NCI-H446 treated with DMSO at 0.1 percent for 48 hours (cell line): ENCODE measurements at regions not wholly inside any gene's neighbourhood (a gene's known extent, or its start where the extent isn't known, plus 50 kb on each side); places are given as distances from the start of the nearest gene placed in this dataset.

ENCODE experiments used
- DNase-seq: peaks from one replicate; lab custom pipeline; 2025; lab: John Stamatoyannopoulos, UW

GRCh38 chrX:42946544-42947194, 168.7 kb upstream of the PPP1R2C start:
- DNase-seq: no peak

- DNase-seq: peak; percentile 93
Measured at GRCh38 chrX:42948723-42949657, 171.0 kb upstream of the PPP1R2C start.

GRCh38 chrX:42951747-42952146, 173.8 kb upstream of the PPP1R2C start:
- no peak for DNase-seq

GRCh38 chrX:42952621-42953020, 174.7 kb upstream of the PPP1R2C start:
- DNase-seq: no peak

- DNase-seq: no peak
Measured at GRCh38 chrX:42954880-42955279, 176.9 kb upstream of the PPP1R2C start.

GRCh38 chrX:42955349-42955748, 177.4 kb upstream of the PPP1R2C start:
- no peak for DNase-seq

GRCh38 chrX:42967681-42968300, 189.8 kb upstream of the PPP1R2C start:
- no peak for DNase-seq

- DNase-seq: no peak
Measured at GRCh38 chrX:42973321-42973720, 195.4 kb upstream of the PPP1R2C start.

GRCh38 chrX:42975906-42976305, 197.9 kb upstream of the PPP1R2C start:
- no peak for DNase-seq

GRCh38 chrX:42976746-42977366, 198.9 kb upstream of the PPP1R2C start:
- DNase-seq: no peak

- no peak for DNase-seq
Measured at GRCh38 chrX:42978655-42979379, 200.9 kb upstream of the PPP1R2C start.

- DNase-seq: no peak
Measured at GRCh38 chrX:42988700-42989099, 210.7 kb upstream of the PPP1R2C start.

GRCh38 chrX:42992199-42992943, 214.4 kb upstream of the PPP1R2C start:
- no peak for DNase-seq

- DNase-seq: no peak
Measured at GRCh38 chrX:42996861-42997260, 218.9 kb upstream of the PPP1R2C start.

- peak; percentile 45 for DNase-seq
Measured at GRCh38 chrX:43000121-43000520, 222.2 kb upstream of the PPP1R2C start.

GRCh38 chrX:43002526-43003203, 224.7 kb upstream of the PPP1R2C start:
- no peak for DNase-seq

- no peak for DNase-seq
Measured at GRCh38 chrX:43003204-43003565, 225.2 kb upstream of the PPP1R2C start.

- DNase-seq: no peak
Measured at GRCh38 chrX:43003939-43004338, 226.0 kb upstream of the PPP1R2C start.

GRCh38 chrX:43005561-43005960, 227.6 kb upstream of the PPP1R2C start:
- no peak for DNase-seq

GRCh38 chrX:43008356-43008755, 230.4 kb upstream of the PPP1R2C start:
- DNase-seq: no peak
